Tibial nerve (tissue), 3 donors: ENCODE measurements at regions not wholly inside any gene's neighbourhood (a gene's known extent, or its start where the extent isn't known, plus 50 kb on each side); places are given as distances from the start of the nearest gene placed in this dataset.

Experiments used
- POLR2A ChIP-seq, 2 donors: fragments of 450-650 bp; IDR thresholded peaks; one replicate each; pipeline ENCODE4 v1.6.1; 2017; ENCODE audit warnings: antibody characterized with exemption in 2 of 2, mild to moderate bottlenecking in 2 of 2, moderate library complexity in 2 of 2
- TF ChIP-seq, protein P1 (sequence below), 5 experiments: fragments of 200-600 bp in 3 of 5; fragments of 450-650 bp in 2 of 5; sonication (generic) in 3 of 5; IDR thresholded peaks; one replicate each; pipeline ENCODE4 v1.5.1; 2016 to 2019; ENCODE audit warnings: antibody characterized with exemption in 5 of 5, mild to moderate bottlenecking in 3 of 5, moderate library complexity in 2 of 5

DNA sequence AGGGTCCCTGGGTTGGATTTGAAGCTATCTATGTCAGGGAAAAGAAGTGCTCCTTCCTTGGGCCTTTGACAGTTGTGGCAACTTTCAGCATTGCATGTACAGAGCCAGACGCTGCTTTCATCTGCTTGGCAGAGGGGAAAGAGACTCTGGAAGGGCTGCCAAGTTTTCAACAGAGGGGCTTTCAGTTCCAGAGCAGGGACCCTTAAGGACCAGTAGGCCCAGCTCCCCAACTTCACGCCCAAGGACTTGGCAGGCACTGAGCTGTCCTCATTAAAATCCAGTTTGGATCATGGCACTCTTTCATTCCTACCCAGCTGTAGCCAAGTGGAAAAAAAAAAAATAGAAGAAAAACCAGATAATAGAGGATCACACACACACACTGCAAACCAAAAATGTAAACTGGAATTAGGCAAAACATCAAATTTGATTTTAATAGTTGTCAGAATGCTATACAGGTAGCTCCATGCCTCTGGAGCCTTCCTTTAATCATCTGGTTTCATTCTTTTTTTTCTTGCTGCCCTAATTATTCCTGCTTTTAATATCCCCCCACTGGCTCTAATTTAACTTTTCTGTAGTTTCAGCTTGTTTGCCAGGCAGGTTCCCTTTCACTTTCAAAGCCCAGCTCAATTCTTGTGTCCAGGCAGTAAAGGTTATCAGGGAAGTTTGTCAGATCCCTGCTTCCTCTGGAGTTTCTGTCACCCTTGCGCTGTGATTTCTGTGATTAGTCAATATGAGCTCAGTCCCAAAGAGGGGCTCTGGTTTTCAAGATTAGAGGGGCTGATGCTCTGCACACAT, 702.6 kb upstream of the CDH8 start:
- TF ChIP-seq, protein P1, sequence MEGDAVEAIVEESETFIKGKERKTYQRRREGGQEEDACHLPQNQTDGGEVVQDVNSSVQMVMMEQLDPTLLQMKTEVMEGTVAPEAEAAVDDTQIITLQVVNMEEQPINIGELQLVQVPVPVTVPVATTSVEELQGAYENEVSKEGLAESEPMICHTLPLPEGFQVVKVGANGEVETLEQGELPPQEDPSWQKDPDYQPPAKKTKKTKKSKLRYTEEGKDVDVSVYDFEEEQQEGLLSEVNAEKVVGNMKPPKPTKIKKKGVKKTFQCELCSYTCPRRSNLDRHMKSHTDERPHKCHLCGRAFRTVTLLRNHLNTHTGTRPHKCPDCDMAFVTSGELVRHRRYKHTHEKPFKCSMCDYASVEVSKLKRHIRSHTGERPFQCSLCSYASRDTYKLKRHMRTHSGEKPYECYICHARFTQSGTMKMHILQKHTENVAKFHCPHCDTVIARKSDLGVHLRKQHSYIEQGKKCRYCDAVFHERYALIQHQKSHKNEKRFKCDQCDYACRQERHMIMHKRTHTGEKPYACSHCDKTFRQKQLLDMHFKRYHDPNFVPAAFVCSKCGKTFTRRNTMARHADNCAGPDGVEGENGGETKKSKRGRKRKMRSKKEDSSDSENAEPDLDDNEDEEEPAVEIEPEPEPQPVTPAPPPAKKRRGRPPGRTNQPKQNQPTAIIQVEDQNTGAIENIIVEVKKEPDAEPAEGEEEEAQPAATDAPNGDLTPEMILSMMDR (IDR thresholded peaks at IDR 0.05): no peak
- no peak for TF ChIP-seq POLR2A (IDR thresholded peaks at IDR 0.05)
